ENCODE measurements at regions not wholly inside any gene's neighbourhood (a gene's known extent, or its start where the extent isn't known, plus 50 kb on each side); places are given as distances from the start of the nearest gene placed in this dataset.

DNA sequence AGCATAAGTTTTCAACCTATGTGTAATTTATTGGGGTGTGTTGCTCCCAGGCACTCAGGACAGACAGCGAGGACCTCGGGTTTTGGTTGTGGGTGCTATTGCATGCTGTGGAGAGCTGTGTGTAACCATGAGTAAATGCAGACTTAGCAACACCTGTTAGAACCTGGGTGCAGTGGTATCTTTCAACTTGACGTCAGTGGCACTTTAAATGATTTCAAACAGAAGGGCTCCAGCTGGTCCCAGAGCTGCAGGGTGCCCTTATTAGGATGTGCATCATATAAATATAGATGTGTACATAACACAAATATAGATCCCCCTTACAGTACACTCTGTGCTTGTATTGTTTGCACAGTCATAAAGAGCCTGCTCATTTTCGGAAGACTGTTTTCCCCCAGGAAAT, 228.3 kb upstream of the IRS2 start:
- no peak for TF ChIP-seq CTCF (IDR thresholded peaks at IDR 0.05)
- peak in 1 of 3 donors; percentile 52 for TF ChIP-seq POLR2AphosphoS5 (IDR thresholded peaks at IDR 0.05)
- no peak for TF ChIP-seq POLR2A (IDR thresholded peaks at IDR 0.05)

Data from transverse colon (tissue), 4 donors.